Right atrium auricular region (tissue), 2 donors: ENCODE measurements at regions not wholly inside any gene's neighbourhood (a gene's known extent, or its start where the extent isn't known, plus 50 kb on each side); places are given as distances from the start of the nearest gene placed in this dataset.

Experiments
- DNase-seq: peaks from one replicate; pipeline ENCODE4 v3.0.0-alpha.2; 2019; ENCODE audit warnings: low spot score
- H3K27ac ChIP-seq, 2 donors: fragments of 200-600 bp; sonication (generic); 1 replicate in 1 of 2; 2 replicates in 1 of 2; pipeline ENCODE4 v1.5.1; 2016 to 2019
- H3K27me3 ChIP-seq, 2 donors: fragments of 200-600 bp; sonication (generic); one replicate each; pipeline versions ENCODE4 v1.5.1 to v1.6.0; 2017 to 2019
- H3K36me3 ChIP-seq: fragments of 200-600 bp; sonication (generic); one replicate; pipeline ENCODE4 v1.5.1; 2016
- H3K4me1 ChIP-seq, 2 donors: fragments of 200-600 bp; sonication (generic); one replicate each; pipeline versions ENCODE4 v1.5.1 to v1.6.0; 2017 to 2019
- H3K4me3 ChIP-seq, 2 donors: fragments of 200-600 bp; sonication (generic); 1 replicate in 1 of 2; 2 replicates in 1 of 2; pipeline ENCODE4 v1.5.1; 2017 to 2019; ENCODE audit warnings: mild to moderate bottlenecking in 1 of 2, moderate library complexity in 1 of 2
- H3K9me3 ChIP-seq, 2 donors: fragments of 200-600 bp; sonication (generic); one replicate each; pipeline ENCODE4 v1.5.1; 2019
- CTCF ChIP-seq, 2 donors: fragments of 200-600 bp; sonication (generic); IDR thresholded peaks; one replicate each; pipeline ENCODE4 v1.5.1; 2019; ENCODE audit warnings: antibody characterized with exemption in 2 of 2

- no peak for TF ChIP-seq CTCF (IDR thresholded peaks at IDR 0.05)
- Histone ChIP-seq H3K9me3 (peaks cover 0 to 23% of the 10 kb centered on the region in 2 donors), H3K27ac (no peak overlapping the region)
These were observed 256.5 kb upstream of the NT5E start for GRCh38 chr6:85193339-85193738.

GRCh38 chr6:85192596-85192995 is 257.3 kb upstream of the NT5E start:
- Histone ChIP-seq H3K27ac (no peak overlapping the region), H3K36me3 (no peaks in the 10 kb centered on the region), H3K4me3 (no peak overlapping the region), H3K9me3 (peaks cover 0 to 23% of the 10 kb centered on the region in 2 donors), H3K4me1 (no peaks in the 10 kb centered on the region), H3K27me3 (no peaks in the 10 kb centered on the region)
- DNase-seq: no peak
- TF ChIP-seq CTCF (IDR thresholded peaks at IDR 0.05): no peak

More at GRCh38 chr6:85193339-85193738, 256.5 kb upstream of the NT5E start:
- Histone ChIP-seq H3K4me1 (no peaks in the 10 kb centered on the region), H3K27me3 (no peaks in the 10 kb centered on the region), H3K36me3 (no peaks in the 10 kb centered on the region), H3K4me3 (no peak overlapping the region)
- no peak for DNase-seq

GRCh38 chr6:85192186-85192585 is 257.7 kb upstream of the NT5E start:
- Histone ChIP-seq H3K9me3 (peaks cover 0 to 23% of the 10 kb centered on the region in 2 donors), H3K4me1 (no peaks in the 10 kb centered on the region), H3K27me3 (no peaks in the 10 kb centered on the region), H3K36me3 (no peaks in the 10 kb centered on the region), H3K27ac (peak overlapping the region in 1 of 2 donors; percentile 40), H3K4me3 (no peak overlapping the region)
- TF ChIP-seq CTCF (IDR thresholded peaks at IDR 0.05): no peak
- DNase-seq: no peak

GRCh38 chr6:85191656-85192055 is 258.2 kb upstream of the NT5E start:
- peak overlapping the region in 1 of 2 donors; percentile 40 for H3K27ac ChIP-seq
- H3K9me3 ChIP-seq: peaks cover 0 to 23% of the 10 kb centered on the region in 2 donors
- DNase-seq: no peak
- TF ChIP-seq CTCF (IDR thresholded peaks at IDR 0.05): no peak
- H3K36me3 ChIP-seq: no peaks in the 10 kb centered on the region
- no peaks in the 10 kb centered on the region for H3K27me3 ChIP-seq
- H3K4me3 ChIP-seq: no peak overlapping the region
- H3K4me1 ChIP-seq: no peaks in the 10 kb centered on the region

GRCh38 chr6:85186546-85187175 is 263.2 kb upstream of the NT5E start:
- Histone ChIP-seq H3K9me3 (peaks cover 0 to 7% of the 10 kb centered on the region in 2 donors), H3K36me3 (no peaks in the 10 kb centered on the region), H3K27me3 (no peaks in the 10 kb centered on the region), H3K27ac (peak overlapping the region; percentile 11 to 30), H3K4me1 (no peaks in the 10 kb centered on the region), H3K4me3 (no peak overlapping the region)
- no peak for TF ChIP-seq CTCF (IDR thresholded peaks at IDR 0.05)
- no peak for DNase-seq

GRCh38 chr6:85185977-85186376 is 263.9 kb upstream of the NT5E start:
- DNase-seq: no peak
- Histone ChIP-seq H3K27me3 (no peaks in the 10 kb centered on the region), H3K36me3 (no peaks in the 10 kb centered on the region), H3K27ac (peak overlapping the region in 1 of 2 donors; percentile 11), H3K9me3 (peaks cover 0 to 7% of the 10 kb centered on the region in 2 donors), H3K4me3 (no peak overlapping the region), H3K4me1 (no peaks in the 10 kb centered on the region)
- no peak for TF ChIP-seq CTCF (IDR thresholded peaks at IDR 0.05)
